ENCODE measurements at regions not wholly inside any gene's neighbourhood (a gene's known extent, or its start where the extent isn't known, plus 50 kb on each side); places are given as distances from the start of the nearest gene placed in this dataset.
"Not testable (repeated sequence)": the region's sequence is repeated elsewhere in the genome, so short reads cannot be mapped to it uniquely, and the experiment has no call there.

DNA sequence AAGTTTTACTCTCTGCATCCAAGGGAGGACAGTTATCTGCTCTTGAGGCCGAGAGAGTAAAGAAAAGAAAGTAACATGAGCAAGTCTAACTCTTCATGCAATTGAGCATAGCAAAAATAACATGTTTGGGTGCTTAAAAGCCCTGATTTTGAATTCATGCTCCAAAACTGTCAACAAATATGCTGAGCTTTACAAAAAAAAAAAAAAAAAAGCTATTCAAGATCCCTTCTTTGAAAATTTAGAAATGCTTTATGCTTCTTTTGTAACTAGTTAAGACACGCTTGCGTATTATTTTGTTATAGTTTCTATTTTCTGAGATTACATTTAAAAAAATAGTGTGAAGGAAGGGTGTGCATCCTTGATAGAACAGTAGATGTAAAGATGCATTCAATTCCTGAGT is 1733.0 kb downstream of the MRPL39 start:
- no peaks in the 10 kb centered on the region for H3K9me3 ChIP-seq (ENCODE audit: control insufficient read depth, low read length)
- no peaks in the 10 kb centered on the region for H3K4me1 ChIP-seq (ENCODE audit: control insufficient read depth, insufficient read depth, low read length)
- no peak for ATAC-seq
- no peak overlapping the region for H3K4me3 ChIP-seq (ENCODE audit: low read length)
- intact Hi-C loops (cut with DNase I) = no loop called here
- DNase-seq = no peak
- H3K27me3 ChIP-seq (ENCODE audit: control insufficient read depth, insufficient read depth) = no peaks in the 10 kb centered on the region
- H3K27ac ChIP-seq (ENCODE audit: low read length) = no peak overlapping the region
- 79% methylated on average over 3 of the region's 3 CpGs for WGBS

DNA sequence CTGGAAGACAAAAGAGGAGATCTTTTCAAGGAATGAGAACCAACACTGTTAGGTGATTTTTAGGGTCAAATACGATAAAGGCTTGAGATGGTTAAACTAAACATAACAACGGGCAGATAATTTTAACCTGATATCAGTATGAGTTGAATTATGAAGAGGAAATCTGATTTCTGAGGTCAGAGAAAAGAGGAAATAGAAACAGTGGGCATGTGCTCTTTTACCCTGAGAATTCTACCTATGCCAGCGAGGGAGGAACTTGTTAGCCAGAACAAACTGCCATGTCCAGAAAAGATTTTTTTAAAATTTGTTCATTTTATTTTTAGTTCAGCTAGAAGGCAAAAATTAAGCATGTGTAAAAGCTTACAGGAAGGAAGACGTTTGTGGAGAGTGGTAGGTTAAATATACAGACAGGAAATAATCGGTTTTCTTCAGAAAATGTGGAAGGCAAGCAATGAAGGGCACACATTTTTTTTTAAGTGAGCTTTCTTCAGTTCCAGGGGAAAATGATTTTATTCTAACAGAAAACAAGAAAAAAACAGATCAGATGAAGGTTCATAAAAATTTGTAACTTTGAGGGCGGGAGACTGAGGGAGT is 1745.3 kb downstream of the MRPL39 start:
- no peak for ATAC-seq
- Histone ChIP-seq H3K4me3 (ENCODE audit: low read length) (no peak overlapping the region), H3K4me1 (ENCODE audit: control insufficient read depth, insufficient read depth, low read length) (no peaks in the 10 kb centered on the region), H3K27ac (ENCODE audit: low read length) (no peak overlapping the region), H3K27me3 (ENCODE audit: control insufficient read depth, insufficient read depth) (no peaks in the 10 kb centered on the region), H3K9me3 (ENCODE audit: control insufficient read depth, low read length) (no peaks in the 10 kb centered on the region)
- intact Hi-C loops (cut with DNase I) = no loop called here
- WGBS = 50% methylated on average over 6 of the region's 6 CpGs
- DNase-seq = no peak

DNA sequence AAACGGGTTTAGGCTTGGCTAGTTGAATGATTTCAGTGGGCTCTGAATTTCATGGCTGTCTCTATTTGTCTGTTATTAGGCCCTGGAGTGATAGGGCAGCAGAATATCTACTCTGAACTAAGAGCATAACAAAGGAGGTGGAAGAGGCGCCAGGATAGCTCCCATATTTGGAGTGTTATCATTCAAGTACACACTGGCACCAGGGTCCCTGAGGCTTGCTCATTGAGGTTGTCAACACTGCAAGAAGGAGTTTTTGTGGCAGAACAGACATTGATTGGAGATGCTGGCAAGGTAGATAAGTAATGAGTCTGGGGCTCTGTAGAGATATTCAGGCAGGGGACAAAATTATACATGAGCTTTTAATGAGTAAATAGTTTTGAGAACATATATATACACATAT is 1748.4 kb downstream of the MRPL39 start:
- DNase-seq (no peak), ATAC-seq (peak in 1 of 2 donors; percentile 57)
- Histone ChIP-seq H3K4me3 (ENCODE audit: low read length) (no peak overlapping the region), H3K4me1 (ENCODE audit: control insufficient read depth, insufficient read depth, low read length) (no peaks in the 10 kb centered on the region), H3K9me3 (ENCODE audit: control insufficient read depth, low read length) (no peaks in the 10 kb centered on the region), H3K27me3 (ENCODE audit: control insufficient read depth, insufficient read depth) (no peaks in the 10 kb centered on the region), H3K27ac (ENCODE audit: low read length) (no peak overlapping the region)
- intact Hi-C loops (cut with DNase I) = no loop called here
- WGBS = 46% methylated on average over 2 of the region's 2 CpGs

GRCh38 chr21:23853796-23854379 is 1753.4 kb downstream of the MRPL39 start:
- H3K27me3 ChIP-seq (ENCODE audit: control insufficient read depth, insufficient read depth) = no peaks in the 10 kb centered on the region
- ATAC-seq (no peak), DNase-seq (no peak)
- no peaks in the 10 kb centered on the region for H3K4me1 ChIP-seq (ENCODE audit: control insufficient read depth, insufficient read depth, low read length)
- no peaks in the 10 kb centered on the region for H3K9me3 ChIP-seq (ENCODE audit: control insufficient read depth, low read length)
- intact Hi-C loops (cut with DNase I) = no loop called here
- WGBS = 13% methylated on average over 1 of the region's 1 CpG
- H3K4me3 ChIP-seq (ENCODE audit: low read length) = no peak overlapping the region
- H3K27ac ChIP-seq (ENCODE audit: low read length) = no peak overlapping the region

DNA sequence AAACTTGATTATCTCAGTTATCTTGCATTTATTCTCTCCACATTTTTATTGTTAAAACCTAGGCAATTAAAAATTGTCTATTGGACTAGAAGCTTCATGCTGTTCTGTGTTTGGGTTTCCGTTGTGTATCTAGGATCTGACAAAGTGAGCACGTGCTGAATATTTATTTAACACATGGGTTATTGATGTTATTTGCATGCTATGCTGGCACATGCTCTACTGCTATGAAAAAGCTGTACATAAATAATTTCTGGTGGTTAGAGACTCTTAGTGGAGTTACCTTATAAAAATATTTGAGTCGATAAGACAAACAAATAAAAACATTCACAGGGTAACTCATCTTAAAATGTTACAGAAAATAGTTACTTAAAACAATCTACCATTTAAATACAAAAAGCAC is 1769.7 kb downstream of the MRPL39 start:
- no peaks in the 10 kb centered on the region for H3K4me1 ChIP-seq (ENCODE audit: control insufficient read depth, insufficient read depth, low read length)
- ATAC-seq = no peak
- DNase-seq = no peak
- intact Hi-C loops (cut with DNase I) = no loop called here
- no peaks in the 10 kb centered on the region for H3K27me3 ChIP-seq (ENCODE audit: control insufficient read depth, insufficient read depth)
- no peak overlapping the region for H3K4me3 ChIP-seq (ENCODE audit: low read length)
- H3K27ac ChIP-seq (ENCODE audit: low read length) = no peak overlapping the region
- 76% methylated on average over 3 of the region's 3 CpGs for WGBS
- H3K9me3 ChIP-seq (ENCODE audit: control insufficient read depth, low read length) = no peaks in the 10 kb centered on the region

GRCh38 chr21:23822760-23823159 is 1784.5 kb downstream of the MRPL39 start:
- intact Hi-C loops (cut with DNase I) = no loop called here
- no peak for ATAC-seq

DNA sequence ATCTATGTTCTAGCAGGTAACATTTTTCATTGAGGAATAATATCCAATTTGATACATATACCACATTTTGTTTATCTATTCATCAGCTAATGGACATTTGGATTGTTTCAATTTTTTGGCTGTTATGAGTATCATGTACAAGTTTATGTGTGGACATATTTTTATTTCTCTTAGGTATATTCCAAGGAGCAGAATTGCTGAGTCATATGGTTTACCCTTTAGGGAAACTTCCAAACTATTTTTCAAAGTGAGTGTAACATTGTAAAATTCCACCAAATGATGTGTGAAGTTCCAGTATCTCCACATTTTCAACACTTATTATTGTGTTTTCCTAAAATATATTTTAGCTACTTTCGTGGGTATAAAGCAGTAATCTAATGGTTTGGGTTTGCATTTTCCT is 1789.9 kb downstream of the MRPL39 start:
- no peaks in the 10 kb centered on the region for H3K27me3 ChIP-seq (ENCODE audit: control insufficient read depth, insufficient read depth)
- 39% methylated on average over 1 of the region's 1 CpG for WGBS

More at GRCh38 chr21:23822760-23823159, 1784.5 kb downstream of the MRPL39 start:
- Histone ChIP-seq H3K4me1 (ENCODE audit: control insufficient read depth, insufficient read depth, low read length) (no peaks in the 10 kb centered on the region), H3K27ac (ENCODE audit: low read length) (no peak overlapping the region), H3K4me3 (ENCODE audit: low read length) (no peak overlapping the region), H3K27me3 (ENCODE audit: control insufficient read depth, insufficient read depth) (no peaks in the 10 kb centered on the region), H3K9me3 (ENCODE audit: control insufficient read depth, low read length) (no peaks in the 10 kb centered on the region)
- no peak for DNase-seq
- 60% methylated on average over 3 of the region's 3 CpGs for WGBS

DNA sequence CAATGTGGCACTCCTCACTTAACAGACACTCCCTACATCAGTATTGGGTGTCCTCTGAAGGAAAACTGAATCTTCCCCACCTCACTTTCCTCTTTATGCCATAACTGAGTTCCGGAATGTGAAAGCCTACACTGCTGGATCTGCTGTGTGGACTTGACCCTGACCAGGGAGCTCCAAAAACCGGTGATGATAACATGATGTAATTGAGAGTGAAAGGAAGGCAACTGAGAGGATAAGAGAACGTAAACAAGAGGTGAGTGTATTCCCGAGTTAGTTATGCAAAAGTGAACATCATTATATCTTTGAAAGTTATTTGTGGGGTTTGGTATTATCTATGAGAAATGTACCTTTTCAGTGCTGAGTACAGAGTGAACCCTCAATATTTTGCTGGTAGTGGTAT is 1794.8 kb downstream of the MRPL39 start:
- Histone ChIP-seq H3K27me3 (ENCODE audit: control insufficient read depth, insufficient read depth) (no peaks in the 10 kb centered on the region), H3K4me3 (ENCODE audit: low read length) (no peak overlapping the region), H3K9me3 (ENCODE audit: control insufficient read depth, low read length) (no peaks in the 10 kb centered on the region), H3K27ac (ENCODE audit: low read length) (no peak overlapping the region), H3K4me1 (ENCODE audit: control insufficient read depth, insufficient read depth, low read length) (no peaks in the 10 kb centered on the region)
- 68% methylated on average over 4 of the region's 4 CpGs for WGBS
- intact Hi-C loops (cut with DNase I) = no loop called here
- ATAC-seq (no peak), DNase-seq (no peak)

More for the DNA sequence above, 1789.9 kb downstream of the MRPL39 start:
- no peak for ATAC-seq
- Histone ChIP-seq H3K4me1 (ENCODE audit: control insufficient read depth, insufficient read depth, low read length) (no peaks in the 10 kb centered on the region), H3K4me3 (ENCODE audit: low read length) (no peak overlapping the region), H3K27ac (ENCODE audit: low read length) (no peak overlapping the region), H3K9me3 (ENCODE audit: control insufficient read depth, low read length) (no peaks in the 10 kb centered on the region)
- intact Hi-C loops (cut with DNase I) = no loop called here
- DNase-seq = no peak

DNA sequence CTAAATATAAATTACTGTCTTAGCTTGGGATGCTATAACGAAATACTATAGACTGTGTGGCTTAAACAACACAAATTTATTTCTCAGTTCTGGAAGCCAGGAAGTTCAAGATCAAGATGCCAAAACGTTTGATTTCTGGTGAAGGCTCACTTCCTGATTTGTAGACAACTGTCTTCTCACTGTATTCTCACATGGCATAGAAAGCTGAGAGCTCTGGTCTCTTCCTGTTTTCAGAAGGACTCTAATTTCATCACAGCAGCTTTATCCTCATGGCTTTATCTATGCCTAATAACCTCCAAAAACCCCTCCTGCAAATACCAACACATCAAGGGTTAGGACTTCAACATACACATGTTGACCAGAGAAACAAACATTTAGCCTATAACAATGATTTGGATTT is 1795.5 kb downstream of the MRPL39 start:
- Histone ChIP-seq H3K9me3 (ENCODE audit: control insufficient read depth, low read length) (no peaks in the 10 kb centered on the region), H3K4me3 (ENCODE audit: low read length) (no peak overlapping the region), H3K27ac (ENCODE audit: low read length) (no peak overlapping the region), H3K27me3 (ENCODE audit: control insufficient read depth, insufficient read depth) (no peaks in the 10 kb centered on the region), H3K4me1 (ENCODE audit: control insufficient read depth, insufficient read depth, low read length) (no peaks in the 10 kb centered on the region)
- 27% methylated on average over 2 of the region's 2 CpGs for WGBS
- ATAC-seq (no peak), DNase-seq (no peak)
- intact Hi-C loops (cut with DNase I) = no loop called here

GRCh38 chr21:23809573-23809972 is 1797.7 kb downstream of the MRPL39 start:
- Histone ChIP-seq H3K4me1 (ENCODE audit: control insufficient read depth, insufficient read depth, low read length) (no peaks in the 10 kb centered on the region), H3K4me3 (ENCODE audit: low read length) (no peak overlapping the region), H3K27me3 (ENCODE audit: control insufficient read depth, insufficient read depth) (no peaks in the 10 kb centered on the region), H3K27ac (ENCODE audit: low read length) (no peak overlapping the region), H3K9me3 (ENCODE audit: control insufficient read depth, low read length) (no peaks in the 10 kb centered on the region)
- intact Hi-C loops (cut with DNase I) = no loop called here
- DNase-seq = no peak
- ATAC-seq = no peak
- WGBS = 80% methylated on average over 2 of the region's 2 CpGs

DNA sequence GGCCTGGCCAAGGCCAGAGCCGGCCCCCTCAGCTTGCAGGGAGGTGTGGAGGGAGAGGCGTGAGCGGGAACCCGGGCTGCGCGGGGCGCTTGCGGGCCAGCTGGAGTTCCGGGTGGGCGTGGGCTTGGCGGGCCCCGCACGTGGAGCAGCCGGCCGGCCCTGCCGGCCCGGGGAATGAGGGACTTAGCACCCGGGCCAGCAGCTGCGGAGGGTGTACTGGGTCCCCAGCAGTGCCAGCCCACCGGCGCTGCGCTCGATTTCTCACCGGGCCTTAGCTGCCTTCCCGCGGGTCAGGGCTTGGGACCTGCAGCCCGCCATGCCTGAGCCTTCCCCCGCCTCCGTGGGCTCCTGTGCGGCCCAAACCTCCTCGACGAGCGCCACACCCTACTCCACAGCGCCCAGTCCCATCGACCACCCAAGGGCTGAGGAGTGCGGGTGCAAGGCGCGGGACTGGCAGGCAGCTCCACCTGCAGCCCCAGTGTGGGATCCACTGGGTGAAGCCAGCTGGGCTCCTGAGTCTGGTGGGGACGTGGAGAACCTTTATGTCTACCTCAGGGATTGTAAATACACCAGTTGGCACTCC is 1800.2 kb downstream of the MRPL39 start:
- ATAC-seq; H3K4me1 ChIP-seq (ENCODE audit: control insufficient read depth, insufficient read depth, low read length); H3K27ac ChIP-seq (ENCODE audit: low read length); H3K27me3 ChIP-seq (ENCODE audit: control insufficient read depth, insufficient read depth); H3K9me3 ChIP-seq (ENCODE audit: control insufficient read depth, low read length); H3K4me3 ChIP-seq (ENCODE audit: low read length); intact Hi-C loops (cut with DNase I): not testable (repeated sequence)
- peak in 1 of 3 donors; percentile 23 for DNase-seq
- WGBS = 92% methylated on average over 39 of the region's 39 CpGs
